ENCODE measurements at regions not wholly inside any gene's neighbourhood (a gene's known extent, or its start where the extent isn't known, plus 50 kb on each side); places are given as distances from the start of the nearest gene placed in this dataset.

GRCh38 chr7:120028636-120029035 lies 244.3 kb upstream of the KCND2 start:
- TF ChIP-seq CTCF (IDR thresholded peaks at IDR 0.05) (no peak), POLR2A (IDR thresholded peaks at IDR 0.05) (no peak)
